SW 1271 (cell line): ENCODE measurements at regions not wholly inside any gene's neighbourhood (a gene's known extent, or its start where the extent isn't known, plus 50 kb on each side); places are given as distances from the start of the nearest gene placed in this dataset.

ENCODE experiments used
- DNase-seq, 2 experiments: peaks; one replicate each; lab custom pipeline; 2025; lab: John Stamatoyannopoulos, UW

DNA sequence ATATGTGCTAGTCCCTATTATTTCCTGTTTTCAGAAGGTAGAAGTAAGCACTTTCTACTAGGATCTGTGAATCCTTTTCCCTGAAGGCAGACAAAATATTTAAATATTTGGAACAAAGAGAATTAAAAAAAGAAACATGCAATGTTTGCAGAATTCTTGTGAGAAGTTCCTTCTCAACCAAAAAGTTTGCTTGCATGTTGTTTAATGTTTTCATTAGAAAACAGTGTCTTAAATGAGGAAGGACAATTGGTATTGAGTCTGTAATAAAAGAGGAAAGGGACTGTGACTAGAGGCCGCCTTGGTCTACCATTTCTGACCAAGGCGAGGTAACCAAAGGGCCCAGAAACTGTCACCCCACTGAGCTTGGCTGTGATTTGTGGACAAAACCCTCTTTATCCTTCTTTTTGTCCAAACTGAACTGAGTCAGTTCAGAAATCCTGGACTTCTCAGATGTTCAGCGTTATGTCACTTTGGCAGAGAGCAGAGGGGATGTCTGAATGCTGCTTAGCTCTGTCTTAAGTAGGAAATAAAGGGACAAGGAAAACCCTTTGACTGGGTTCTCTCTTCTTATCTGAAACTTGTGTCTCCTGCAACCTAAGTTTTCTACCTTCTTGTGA lies 129.8 kb upstream of the CPM start:
- no peak for DNase-seq

- no peak for DNase-seq
Observed at GRCh38 chr12:69064734-69065443, 131.9 kb upstream of the CPM start.

DNA sequence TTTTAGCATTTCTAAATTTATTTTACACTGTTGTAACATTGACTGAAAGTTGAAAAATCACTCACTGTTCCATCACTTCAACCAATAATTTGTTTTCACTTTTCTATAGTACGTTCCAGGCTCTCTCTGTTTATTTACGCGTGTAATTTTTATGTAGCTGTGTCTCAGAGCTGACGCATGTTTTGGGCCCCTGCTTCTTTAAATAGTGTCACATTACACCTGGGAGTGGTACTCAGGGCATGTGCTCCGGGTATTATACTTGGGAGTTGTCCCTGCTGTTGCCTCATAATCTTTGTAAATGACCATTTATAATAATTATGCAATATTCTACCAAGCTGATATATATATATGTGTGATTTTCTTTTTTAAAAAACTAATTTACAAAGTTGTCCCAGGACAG lies 132.8 kb upstream of the CPM start:
- DNase-seq, result no peak

DNA sequence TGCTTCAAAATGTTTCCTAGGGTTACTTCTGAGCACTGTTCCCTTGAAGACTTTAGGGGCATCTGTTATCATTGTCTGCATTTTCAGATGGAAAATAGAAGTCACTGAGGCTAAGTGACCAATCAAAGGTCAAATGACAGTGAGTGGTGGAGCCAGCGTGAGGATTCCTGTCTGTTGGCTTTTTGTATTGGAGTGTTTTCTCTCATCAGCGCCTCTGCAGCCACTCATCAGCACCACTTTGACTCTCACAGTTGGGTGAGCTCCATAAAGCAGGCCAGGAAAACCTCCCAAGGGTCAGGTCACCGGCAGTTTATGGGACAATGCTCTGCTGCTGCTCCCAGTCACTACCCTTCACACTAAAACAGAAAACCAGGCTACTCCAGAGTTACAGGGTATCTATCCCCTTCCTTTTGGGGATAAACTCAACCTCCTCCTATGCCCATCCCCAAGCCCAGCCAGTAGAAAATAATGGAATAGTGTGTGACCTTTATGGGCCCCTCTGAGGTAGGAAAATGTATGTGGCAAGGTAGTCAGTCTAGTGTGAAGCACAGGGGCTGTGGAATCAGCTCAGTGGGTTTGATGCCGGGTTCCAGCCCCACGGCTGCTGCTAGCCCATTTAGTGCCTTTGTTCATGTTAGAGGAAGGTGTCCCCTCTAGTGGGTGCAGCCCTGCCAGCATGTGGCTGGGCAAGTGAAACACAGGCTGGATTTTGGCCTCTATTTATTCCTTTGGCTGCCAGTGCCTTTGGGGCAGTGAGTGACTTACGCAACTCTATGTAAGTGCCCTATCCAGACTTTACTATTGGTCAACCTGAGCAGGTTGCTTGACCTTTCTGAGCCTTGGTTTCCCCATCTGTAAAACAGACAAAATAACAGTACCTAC lies 133.8 kb upstream of the CPM start:
- DNase-seq, result no peak

DNA sequence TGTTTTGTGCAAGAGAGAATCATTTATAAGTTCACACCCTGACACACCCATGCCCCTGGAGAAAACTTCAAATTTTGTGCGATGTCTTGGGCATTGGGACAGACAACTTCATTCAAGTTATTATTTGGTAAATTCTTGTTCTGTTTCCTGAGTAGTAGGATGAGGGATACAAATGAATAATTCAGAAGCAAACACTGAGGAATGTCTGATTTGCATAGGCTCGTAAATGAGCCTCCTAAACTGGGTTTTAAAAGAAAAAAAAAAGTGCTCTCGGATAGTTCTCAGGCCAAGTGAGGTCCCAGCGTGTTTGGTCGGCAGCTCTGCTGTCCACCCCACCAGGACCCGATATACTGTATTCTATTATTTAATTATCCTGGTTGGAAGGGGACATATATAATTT lies 134.7 kb upstream of the CPM start:
- no peak for DNase-seq

- peak; percentile 77 to 82 for DNase-seq
Observed at GRCh38 chr12:69068448-69068847, 135.5 kb upstream of the CPM start.

- no peak for DNase-seq
Observed at GRCh38 chr12:69069479-69069878, 136.5 kb upstream of the CPM start.

DNA sequence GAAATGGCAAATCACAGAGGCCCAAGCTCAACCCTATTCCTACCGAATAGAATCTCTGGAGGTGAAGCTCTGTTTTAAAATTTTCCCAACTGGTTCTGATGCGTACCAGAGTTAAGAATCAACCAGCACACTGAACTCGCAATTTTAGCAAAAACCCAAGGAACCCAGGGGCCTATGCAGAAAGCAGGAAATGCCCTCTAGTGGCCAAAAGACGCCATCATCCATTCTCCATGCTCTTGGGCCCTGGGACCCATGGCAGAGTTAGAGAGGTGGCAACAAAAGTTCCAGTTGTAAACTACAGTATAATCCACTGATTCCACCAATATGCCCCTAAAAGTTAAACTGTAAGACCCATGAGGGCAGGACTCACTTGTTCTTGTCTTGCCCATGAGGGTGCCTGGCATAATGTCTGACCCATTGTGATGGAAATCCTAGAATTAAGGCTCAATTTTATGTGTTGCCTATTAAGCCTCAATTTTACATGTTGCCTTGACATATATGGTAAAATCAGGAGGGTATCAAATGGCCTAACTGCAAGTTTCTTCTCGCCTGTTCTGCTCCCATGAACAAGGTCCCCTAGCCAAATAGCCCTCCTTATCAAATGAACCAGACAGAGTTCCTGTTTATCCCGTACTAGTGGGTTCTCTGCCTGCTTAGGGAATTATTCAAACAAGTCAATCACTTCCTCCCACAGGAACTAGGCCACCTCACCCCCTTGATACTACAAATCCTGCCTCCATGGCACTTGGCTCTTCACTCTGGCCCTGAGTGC lies 137.5 kb upstream of the CPM start:
- peak; percentile 10 to 58 for DNase-seq

DNA sequence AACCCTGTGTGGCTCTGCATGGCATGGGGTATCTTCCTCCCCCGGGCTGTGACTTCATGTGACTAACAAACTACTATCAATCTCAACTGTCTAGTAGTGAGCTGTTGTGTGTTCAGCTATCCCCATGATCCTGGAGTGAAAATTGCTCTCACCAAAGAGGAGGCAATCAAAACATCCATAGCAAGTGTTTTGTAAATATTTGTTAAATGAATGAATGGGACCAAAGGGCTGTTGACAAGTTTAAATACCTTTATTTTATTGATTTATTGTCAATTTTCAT lies 138.1 kb upstream of the CPM start:
- DNase-seq, result no peak

DNA sequence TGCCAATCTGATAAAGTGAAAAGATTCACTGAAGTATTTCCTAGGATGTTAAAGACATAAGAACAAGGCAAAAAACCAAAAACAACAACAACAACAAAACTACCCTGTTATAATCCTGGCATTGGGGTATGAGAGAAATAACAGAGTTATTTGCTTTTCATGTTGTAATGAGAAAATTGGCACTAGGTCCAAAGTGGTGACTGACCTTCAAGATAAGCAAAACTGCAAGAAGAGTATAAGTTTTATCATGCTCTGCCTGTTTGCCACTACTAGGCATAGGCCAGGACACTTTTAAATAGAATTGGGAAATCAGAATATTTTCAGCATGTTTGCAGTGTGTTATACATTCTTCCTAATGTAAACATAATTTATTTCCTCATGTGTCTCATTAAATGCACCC lies 140.1 kb upstream of the CPM start:
- DNase-seq, result no peak

DNA sequence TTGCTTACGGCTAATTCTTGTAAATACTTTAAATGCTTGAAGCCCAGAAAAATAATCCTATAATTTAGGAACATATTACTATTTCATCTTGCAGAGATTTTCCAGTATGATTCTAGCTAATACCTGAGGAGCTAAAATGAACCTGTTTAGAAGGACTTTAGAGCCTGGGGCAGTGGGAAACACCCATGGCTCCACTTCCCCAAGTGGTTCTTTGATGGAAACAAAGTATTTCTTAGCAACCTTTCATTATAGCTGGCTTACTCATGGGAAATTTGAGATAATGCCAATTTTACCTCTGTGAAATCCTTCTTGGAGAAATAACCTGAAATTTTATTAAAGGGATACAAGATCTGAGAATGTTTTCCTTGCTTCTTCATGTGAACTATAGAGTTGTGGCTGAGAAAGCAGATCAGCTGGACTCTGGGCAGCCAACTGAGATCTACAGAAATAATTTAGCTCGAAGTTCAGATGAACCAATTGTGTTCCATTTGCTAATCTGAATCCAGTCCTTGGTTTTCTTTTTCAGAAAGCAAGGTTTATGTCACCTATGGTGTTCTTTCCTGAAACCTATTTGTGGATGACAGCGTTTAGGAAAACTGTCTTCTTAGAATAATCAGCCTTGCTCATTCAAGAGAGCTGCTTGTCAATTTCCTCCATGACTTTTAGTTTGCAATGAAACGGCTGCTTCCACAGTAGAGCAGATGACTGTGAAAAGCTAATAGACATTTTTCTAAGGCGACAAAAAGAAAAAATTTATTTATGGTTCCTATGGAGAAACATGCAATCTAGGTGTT lies 141.8 kb upstream of the CPM start:
- DNase-seq, result no peak

DNA sequence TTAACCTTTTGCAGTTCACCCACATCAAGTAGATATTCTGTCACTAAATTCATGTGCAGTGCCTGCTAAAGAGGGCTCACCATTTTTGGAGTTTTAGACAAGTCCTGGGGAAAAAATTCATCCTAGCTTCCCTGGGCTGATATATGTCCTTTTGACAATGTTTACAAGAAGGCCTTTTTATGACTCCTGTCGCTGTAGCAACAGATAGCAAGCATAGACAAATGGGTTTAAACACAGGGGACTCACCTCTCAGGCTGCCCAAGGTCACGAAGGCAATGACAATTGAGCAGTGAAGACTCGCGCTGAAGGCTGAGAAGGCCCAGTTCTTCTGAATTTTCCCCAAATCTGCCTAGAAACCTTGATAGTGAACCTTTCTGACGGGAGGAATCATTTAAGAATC lies 150.7 kb upstream of the CPM start:
- no peak for DNase-seq

DNA sequence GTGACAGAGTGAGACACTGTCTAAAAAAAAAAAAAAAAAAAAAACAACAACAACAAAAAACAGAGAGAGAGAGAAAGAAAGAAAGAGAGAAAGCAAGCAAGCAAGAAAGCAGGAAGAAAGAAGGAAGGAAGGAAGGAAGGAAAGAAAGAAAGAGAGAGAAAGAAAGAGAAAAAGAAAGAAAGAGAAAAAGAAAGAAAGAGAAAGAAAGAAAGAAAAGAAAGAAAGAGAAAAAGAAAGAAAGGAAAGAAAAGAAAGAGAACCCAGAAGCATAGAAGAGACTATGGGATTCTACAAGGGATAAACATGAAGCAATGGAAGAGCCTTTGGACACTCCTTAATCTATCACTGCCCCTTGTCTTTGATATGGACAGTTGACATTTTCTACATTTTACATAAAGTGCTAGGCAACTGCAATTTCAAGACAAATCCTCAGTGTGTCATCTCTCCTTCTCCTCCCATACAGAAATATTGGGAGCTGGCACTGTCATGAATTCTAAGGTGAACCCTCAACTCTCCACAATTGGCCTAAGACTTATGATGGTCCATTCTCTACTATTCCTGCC lies 151.9 kb upstream of the CPM start:
- DNase-seq, result no peak

DNA sequence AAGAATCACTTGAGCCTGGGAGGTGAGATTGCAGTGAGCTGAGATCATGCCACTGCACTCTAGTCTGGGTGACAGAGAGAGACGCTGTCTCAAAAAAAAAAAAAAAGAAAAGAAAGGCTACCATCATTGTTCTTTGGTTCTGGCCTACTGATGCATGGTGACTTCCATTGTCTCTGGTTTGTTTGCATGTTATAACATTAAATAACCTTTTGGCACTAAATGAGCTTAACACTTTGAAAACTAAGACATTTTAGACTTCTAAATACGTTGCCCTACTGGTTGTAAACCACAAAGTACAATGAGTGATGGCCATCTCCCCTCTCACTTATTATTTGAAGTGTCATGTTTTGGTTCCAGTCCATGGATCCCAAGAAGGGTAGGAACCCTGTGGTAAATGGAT lies 152.9 kb upstream of the CPM start:
- no peak for DNase-seq

- no peak for DNase-seq
Observed at GRCh38 chr12:69087986-69088385, 151.4 kb upstream of the CPSF6 start.

DNA sequence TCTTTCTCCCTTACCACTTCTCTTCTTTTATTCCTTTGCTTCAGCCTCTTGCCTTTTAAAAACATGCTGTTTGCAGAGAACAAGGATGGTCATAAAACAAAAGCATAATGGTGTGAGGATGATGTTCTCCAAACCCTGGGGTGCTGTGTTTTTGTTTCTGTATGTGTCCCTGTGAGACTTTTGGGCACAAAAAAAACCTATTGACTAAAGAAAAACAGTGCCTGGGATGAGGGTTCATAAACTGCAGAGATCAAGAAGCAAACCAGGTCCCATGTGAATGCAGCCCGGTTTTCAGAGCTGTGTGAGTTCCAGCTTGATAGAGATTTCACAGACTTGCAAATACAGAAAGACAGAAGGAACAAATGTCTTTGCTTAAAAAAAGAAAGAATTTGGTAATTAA lies 148.6 kb upstream of the CPSF6 start:
- no peak for DNase-seq

- no peak for DNase-seq
Observed at GRCh38 chr12:69091442-69092017, 147.8 kb upstream of the CPSF6 start.

DNA sequence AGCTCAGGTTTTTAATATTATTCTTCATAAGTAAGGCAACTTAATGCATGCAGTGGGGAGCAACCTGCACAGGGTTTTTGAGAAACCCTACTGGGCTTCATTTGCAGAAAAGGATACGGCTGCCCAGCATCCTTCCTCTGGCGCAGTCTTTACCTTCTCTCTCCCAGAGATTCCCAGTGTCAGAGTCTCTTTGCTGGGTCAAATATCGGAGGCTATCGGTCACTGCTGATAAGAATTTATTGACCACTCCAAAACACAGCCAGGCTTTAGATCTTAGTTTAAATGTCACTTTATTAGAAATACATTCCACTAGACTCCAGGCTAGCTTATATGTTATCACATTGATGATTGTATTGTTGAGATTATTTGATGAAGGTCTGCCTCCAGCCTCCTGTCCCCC lies 147.2 kb upstream of the CPSF6 start:
- no peak for DNase-seq

DNA sequence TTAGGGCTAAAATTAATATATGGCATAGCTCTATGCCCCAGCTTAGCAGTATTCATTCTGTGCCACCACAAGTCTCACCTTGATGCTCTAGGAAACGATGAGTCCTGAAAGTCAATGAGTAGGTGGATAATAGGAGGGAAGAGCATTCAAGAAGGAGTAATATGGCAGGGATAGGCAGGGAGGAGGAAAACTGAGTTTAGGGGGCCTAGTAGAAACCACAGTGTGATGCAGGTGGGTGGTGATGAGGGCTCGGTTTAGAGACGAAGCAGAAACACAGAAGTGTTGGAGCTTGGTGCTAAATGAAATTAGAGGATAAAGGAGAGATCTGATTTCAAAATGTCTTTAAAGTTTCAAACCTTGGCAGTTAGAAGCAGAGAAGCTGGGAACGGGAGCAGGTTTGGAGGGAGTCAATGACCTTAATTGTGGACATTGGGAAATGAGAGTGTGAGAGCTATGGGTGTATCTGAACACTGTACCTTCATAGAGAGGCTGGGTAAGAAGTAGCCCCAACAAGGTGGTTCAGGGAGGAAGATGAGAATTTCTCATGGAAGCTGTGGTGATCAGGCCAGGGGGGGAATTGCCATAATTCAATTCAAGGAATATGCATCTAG lies 144.7 kb upstream of the CPSF6 start:
- DNase-seq, result no peak

- no peak for DNase-seq
Observed at GRCh38 chr12:69095765-69096477, 143.4 kb upstream of the CPSF6 start.
